A673 (cell line): ENCODE measurements at regions not wholly inside any gene's neighbourhood (a gene's known extent, or its start where the extent isn't known, plus 50 kb on each side); places are given as distances from the start of the nearest gene placed in this dataset.

ENCODE experiments used
- BruUV-seq: library from RNA; stranded (reverse); fragments of 400-500 nt; replicated peaks from 2 replicates; lab custom pipeline; 2021; lab: Mats Ljungman, UMichigan
- CTCF ChIA-PET: fragments of 300-600 bp; sonication (Branson Sonifier 250); formaldehyde crosslinking; loops from one replicate; lab custom pipeline; 2022; ENCODE audit warnings: antibody characterized with exemption; lab: Charles Lee
- POLR2A ChIA-PET: fragments of 300-600 bp; sonication (Branson Sonifier 250); formaldehyde crosslinking; loops from one replicate; lab custom pipeline; 2022; ENCODE audit warnings: antibody characterized with exemption; ENCODE audit not compliant: low non-redundant PET; lab: Charles Lee
- DNase-seq: peaks from one replicate; pipeline ENCODE4 v3.0.0-alpha.2; 2015; ENCODE audit warnings: low spot score
- H3K27ac ChIP-seq: fragments of 200-600 bp; sonication (generic); 2 replicates; pipeline ENCODE4 v1.5.1; 2016; ENCODE audit warnings: mixed run types, low read depth, mild to moderate bottlenecking, mixed read lengths, antibody characterized with exemption, low read length; ENCODE audit not compliant: poor library complexity, severe bottlenecking
- H3K27me3 ChIP-seq: fragments of 200-600 bp; sonication (generic); replicated peaks from 2 replicates; pipeline ENCODE4 v1.6.1; 2017; ENCODE audit warnings: mixed run types, low read depth, mild to moderate bottlenecking, mixed read lengths, antibody characterized with exemption, low read length; ENCODE audit not compliant: insufficient read depth, poor library complexity
- H3K36me3 ChIP-seq: fragments of 200-600 bp; sonication (generic); 2 replicates; pipeline ENCODE4 v1.6.1; 2016; ENCODE audit warnings: mixed run types, mild to moderate bottlenecking, mixed read lengths, antibody characterized with exemption, low read length; ENCODE audit not compliant: insufficient read depth, poor library complexity, severe bottlenecking
- H3K4me1 ChIP-seq: fragments of 200-600 bp; sonication (generic); 2 replicates; pipeline ENCODE4 v1.6.1; 2017; ENCODE audit warnings: mixed run types, mild to moderate bottlenecking, mixed read lengths, antibody characterized with exemption, low read length; ENCODE audit not compliant: insufficient read depth, poor library complexity, severe bottlenecking
- H3K4me3 ChIP-seq: fragments of 200-600 bp; sonication (generic); 2 replicates; pipeline ENCODE4 v1.5.1; 2016; ENCODE audit warnings: low read depth, mixed run types, mild to moderate bottlenecking, mixed read lengths, low read length; ENCODE audit not compliant: poor library complexity, severe bottlenecking
- H3K9me3 ChIP-seq: fragments of 200-600 bp; sonication (generic); 2 replicates; pipeline ENCODE4 v1.6.1; 2016; ENCODE audit warnings: mixed run types, low read depth, mild to moderate bottlenecking, mixed read lengths, antibody characterized with exemption, low read length; ENCODE audit not compliant: poor library complexity, severe bottlenecking
- CTCF ChIP-seq: fragments of 300-800, 200-600 bp; sonication (generic); conservative IDR thresholded peaks from 2 replicates; pipeline ENCODE4 v1.5.1; 2017; ENCODE audit warnings: low read depth, mild to moderate bottlenecking, antibody characterized with exemption, low read length, moderate library complexity, mixed read lengths
- EZH2 ChIP-seq: fragments of 200-600 bp; sonication (generic); IDR thresholded peaks from 2 replicates; pipeline ENCODE4 v1.6.1; 2017; ENCODE audit warnings: borderline replicate concordance, low read depth, mild to moderate bottlenecking, mixed read lengths, antibody characterized with exemption, low read length; ENCODE audit not compliant: poor library complexity, severe bottlenecking
- intact Hi-C: fragments of 100-400 bp; cut with micrococcal nuclease; formaldehyde crosslinking; loops from one replicate; pipeline ENCODE4 v1.10.0; 2022; ENCODE audit not compliant: unreplicated experiment

GRCh38 chr21:24737296-24737850 is 869.9 kb downstream of the MRPL39 start:
- Histone ChIP-seq H3K9me3 (peaks cover 13% of the 10 kb centered on the region), H3K27ac (no peak overlapping the region), H3K4me3 (no peak overlapping the region), H3K4me1 (no peaks in the 10 kb centered on the region), H3K36me3 (no peaks in the 10 kb centered on the region), H3K27me3 (no peaks in the 10 kb centered on the region)
- CTCF ChIA-PET: no interaction called here
- TF ChIP-seq CTCF: no peak
- TF ChIP-seq EZH2: no peak
- no peak for DNase-seq
- POLR2A ChIA-PET: no interaction called here
- intact Hi-C loops: no loop called here
- no TSS peak for BruUV-seq

GRCh38 chr21:24730661-24731060 is 876.6 kb downstream of the MRPL39 start:
- H3K4me1 ChIP-seq: no peaks in the 10 kb centered on the region
- intact Hi-C loops: no loop called here
- CTCF ChIA-PET: no interaction called here
- POLR2A ChIA-PET: no interaction called here
- no peak overlapping the region for H3K4me3 ChIP-seq
- H3K27me3 ChIP-seq: no peaks in the 10 kb centered on the region
- no peaks in the 10 kb centered on the region for H3K36me3 ChIP-seq
- DNase-seq: no peak
- TF ChIP-seq EZH2: no peak
- no peak for TF ChIP-seq CTCF
- no TSS peak for BruUV-seq
- no peaks in the 10 kb centered on the region for H3K9me3 ChIP-seq
- H3K27ac ChIP-seq: no peak overlapping the region

GRCh38 chr21:24729568-24729967 is 877.7 kb downstream of the MRPL39 start:
- H3K9me3 ChIP-seq: no peaks in the 10 kb centered on the region
- H3K27me3 ChIP-seq: no peaks in the 10 kb centered on the region
- DNase-seq: no peak
- no peaks in the 10 kb centered on the region for H3K4me1 ChIP-seq
- no peaks in the 10 kb centered on the region for H3K36me3 ChIP-seq
- intact Hi-C loops: no loop called here
- no TSS peak for BruUV-seq
- no peak overlapping the region for H3K27ac ChIP-seq
- TF ChIP-seq EZH2: no peak
- TF ChIP-seq CTCF: no peak
- POLR2A ChIA-PET: no interaction called here
- CTCF ChIA-PET: no interaction called here
- no peak overlapping the region for H3K4me3 ChIP-seq
